ENCODE measurements at regions not wholly inside any gene's neighbourhood (a gene's known extent, or its start where the extent isn't known, plus 50 kb on each side); places are given as distances from the start of the nearest gene placed in this dataset.

- DNase-seq (ENCODE audit: low read depth) = no peak
These were observed 235.6 kb downstream of the OMA1 start for GRCh38 chr1:58310881-58311280.

GRCh38 chr1:58310469-58310868, 236.1 kb downstream of the OMA1 start:
- no peak for DNase-seq (ENCODE audit: low read depth)

GRCh38 chr1:58308206-58308605, 238.3 kb downstream of the OMA1 start:
- DNase-seq (ENCODE audit: low read depth) = no peak

- no peak for DNase-seq (ENCODE audit: low read depth)
These were observed 239.1 kb downstream of the OMA1 start for GRCh38 chr1:58307431-58307830.

- DNase-seq (ENCODE audit: low read depth) = no peak
These were observed 240.9 kb downstream of the OMA1 start for GRCh38 chr1:58305622-58306021.

- no peak for DNase-seq (ENCODE audit: low read depth)
These were observed 242.1 kb downstream of the OMA1 start for GRCh38 chr1:58304346-58304975.

- DNase-seq (ENCODE audit: low read depth) = no peak
These were observed 242.7 kb downstream of the OMA1 start for GRCh38 chr1:58303841-58304240.

- no peak for DNase-seq (ENCODE audit: low read depth)
These were observed 253.1 kb downstream of the OMA1 start for GRCh38 chr1:58293388-58293787.

GRCh38 chr1:58290685-58291372, 255.7 kb downstream of the OMA1 start:
- no peak for DNase-seq (ENCODE audit: low read depth)

GRCh38 chr1:58288624-58289142, 257.8 kb downstream of the OMA1 start:
- no peak for DNase-seq (ENCODE audit: low read depth)

- DNase-seq (ENCODE audit: low read depth) = no peak
These were observed 258.5 kb downstream of the OMA1 start for GRCh38 chr1:58287894-58288623.

GRCh38 chr1:58284225-58284510, 262.4 kb downstream of the OMA1 start:
- no peak for DNase-seq (ENCODE audit: low read depth)

GRCh38 chr1:58283388-58284224, 262.9 kb downstream of the OMA1 start:
- DNase-seq (ENCODE audit: low read depth) = no peak

GRCh38 chr1:58282623-58283387, 263.7 kb downstream of the OMA1 start:
- DNase-seq (ENCODE audit: low read depth) = no peak

- no peak for DNase-seq (ENCODE audit: low read depth)
These were observed 280.3 kb downstream of the OMA1 start for GRCh38 chr1:58266242-58266641.

- DNase-seq (ENCODE audit: low read depth) = no peak
These were observed 282.1 kb downstream of the OMA1 start for GRCh38 chr1:58264462-58264861.

- DNase-seq (ENCODE audit: low read depth) = no peak
These were observed 283.8 kb downstream of the OMA1 start for GRCh38 chr1:58262702-58263101.

GRCh38 chr1:58258082-58258481, 288.4 kb downstream of the OMA1 start:
- DNase-seq (ENCODE audit: low read depth) = no peak

GRCh38 chr1:58257003-58257402, 289.5 kb downstream of the OMA1 start:
- no peak for DNase-seq (ENCODE audit: low read depth)

GRCh38 chr1:58256546-58256945, 290.0 kb downstream of the OMA1 start:
- no peak for DNase-seq (ENCODE audit: low read depth)

GRCh38 chr1:58256041-58256440, 290.5 kb downstream of the OMA1 start:
- DNase-seq (ENCODE audit: low read depth) = no peak

GRCh38 chr1:58255192-58255591, 291.3 kb downstream of the OMA1 start:
- DNase-seq (ENCODE audit: low read depth) = no peak

All from activated T-cell treated with anti-CD3 and anti-CD28 coated beads for 48 hours (primary cell).